Tibial nerve (tissue), 4 donors: ENCODE measurements at regions not wholly inside any gene's neighbourhood (a gene's known extent, or its start where the extent isn't known, plus 50 kb on each side); places are given as distances from the start of the nearest gene placed in this dataset.

Experiments used
- DNase-seq, 2 donors: peaks; one replicate each; pipeline ENCODE4 v3.0.0-alpha.2; 2019; ENCODE audit warnings: low spot score in 2 of 2
- H3K27ac ChIP-seq, 4 donors: fragments of 200-600 bp; sonication (generic) in 3 of 4; one replicate each; pipeline ENCODE4 v1.5.1; 2017 to 2019; ENCODE audit warnings: mild to moderate bottlenecking in 1 of 4
- H3K27me3 ChIP-seq, 2 donors: fragments of 200-600 bp; sonication (generic) in 1 of 2; one replicate each; pipeline versions ENCODE4 v1.5.1 to v1.6.0; 2017 to 2019
- H3K36me3 ChIP-seq, 3 donors: fragments of 200-600 bp; sonication (generic); one replicate each; pipeline ENCODE4 v1.5.1; 2018 to 2019
- H3K4me1 ChIP-seq, 4 donors: fragments of 200-600 bp; sonication (generic) in 3 of 4; one replicate each; pipeline ENCODE4 v1.5.1; 2017 to 2019
- H3K4me3 ChIP-seq, 4 donors: fragments of 200-600 bp; sonication (generic) in 3 of 4; one replicate each; pipeline ENCODE4 v1.5.1; 2017 to 2019; ENCODE audit warnings: mild to moderate bottlenecking in 1 of 4, moderate library complexity in 1 of 4
- H3K9me3 ChIP-seq, 4 donors: fragments of 200-600 bp; sonication (generic) in 3 of 4; one replicate each; pipeline ENCODE4 v1.5.1; 2017 to 2019
- EP300 ChIP-seq, 2 donors: sonication (generic); formaldehyde crosslinking; IDR thresholded peaks; one replicate each; pipeline ENCODE4 v1.6.1; 2017; ENCODE audit warnings: antibody characterized with exemption in 2 of 2, mild to moderate bottlenecking in 1 of 2
- POLR2A ChIP-seq, 2 donors: fragments of 450-650 bp; IDR thresholded peaks; one replicate each; pipeline ENCODE4 v1.6.1; 2017; ENCODE audit warnings: antibody characterized with exemption in 2 of 2, mild to moderate bottlenecking in 2 of 2, moderate library complexity in 2 of 2
- WGBS, 2 donors: methylation state at CpG; one replicate each; pipeline ENCODE4 v1.1.5; 2018; 5-methylcytosine and 5-hydroxymethylcytosine counted together
- TF ChIP-seq, protein P1 (sequence below), 5 experiments: fragments of 200-600 bp in 3 of 5; fragments of 450-650 bp in 2 of 5; sonication (generic) in 3 of 5; IDR thresholded peaks; one replicate each; pipeline ENCODE4 v1.5.1; 2016 to 2019; ENCODE audit warnings: antibody characterized with exemption in 5 of 5, mild to moderate bottlenecking in 3 of 5, moderate library complexity in 2 of 5

DNA sequence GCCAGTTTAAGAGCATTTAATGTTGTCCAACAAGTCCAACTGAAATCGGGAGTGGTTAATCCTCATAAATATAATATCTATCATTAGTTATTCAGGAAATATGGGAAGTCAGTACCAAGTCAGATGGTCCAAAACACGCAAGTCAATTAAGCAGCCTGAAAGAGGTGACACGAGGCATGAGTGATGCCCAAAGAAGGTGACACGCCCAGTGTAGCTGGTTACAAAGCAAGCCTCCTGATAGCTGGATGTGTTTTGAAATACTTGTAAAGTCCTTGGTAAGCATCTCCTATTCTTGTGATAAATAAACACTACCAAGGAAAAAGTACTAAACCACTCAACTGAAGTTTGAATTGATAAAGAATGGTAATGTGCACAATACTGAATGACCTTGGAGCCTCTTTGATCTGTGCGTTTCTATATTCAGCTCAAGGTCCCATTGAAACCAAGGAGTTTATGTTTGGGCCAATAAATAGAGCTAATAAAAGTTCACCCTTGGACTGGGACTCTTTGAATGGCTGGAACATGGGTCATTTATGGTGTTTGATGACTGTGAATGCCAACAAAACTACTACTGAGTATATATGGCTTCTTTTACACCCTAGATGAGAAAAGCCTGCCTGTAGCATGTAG is 93.2 kb upstream of the KLF3 start:
- Histone ChIP-seq H3K4me3 (no peak overlapping the region), H3K27ac (no peak overlapping the region), H3K4me1 (peaks cover 0 to 10% (median 4%) of the 10 kb centered on the region in 4 donors), H3K36me3 (no peaks in the 10 kb centered on the region), H3K27me3 (no peaks in the 10 kb centered on the region), H3K9me3 (no peaks in the 10 kb centered on the region)
- WGBS, 2 donors = 82 to 83% methylated on average over 5 of the region's 5 CpGs
- no peak for TF ChIP-seq EP300 (IDR thresholded peaks at IDR 0.05)
- TF ChIP-seq POLR2A (IDR thresholded peaks at IDR 0.05) = no peak
- TF ChIP-seq, protein P1, sequence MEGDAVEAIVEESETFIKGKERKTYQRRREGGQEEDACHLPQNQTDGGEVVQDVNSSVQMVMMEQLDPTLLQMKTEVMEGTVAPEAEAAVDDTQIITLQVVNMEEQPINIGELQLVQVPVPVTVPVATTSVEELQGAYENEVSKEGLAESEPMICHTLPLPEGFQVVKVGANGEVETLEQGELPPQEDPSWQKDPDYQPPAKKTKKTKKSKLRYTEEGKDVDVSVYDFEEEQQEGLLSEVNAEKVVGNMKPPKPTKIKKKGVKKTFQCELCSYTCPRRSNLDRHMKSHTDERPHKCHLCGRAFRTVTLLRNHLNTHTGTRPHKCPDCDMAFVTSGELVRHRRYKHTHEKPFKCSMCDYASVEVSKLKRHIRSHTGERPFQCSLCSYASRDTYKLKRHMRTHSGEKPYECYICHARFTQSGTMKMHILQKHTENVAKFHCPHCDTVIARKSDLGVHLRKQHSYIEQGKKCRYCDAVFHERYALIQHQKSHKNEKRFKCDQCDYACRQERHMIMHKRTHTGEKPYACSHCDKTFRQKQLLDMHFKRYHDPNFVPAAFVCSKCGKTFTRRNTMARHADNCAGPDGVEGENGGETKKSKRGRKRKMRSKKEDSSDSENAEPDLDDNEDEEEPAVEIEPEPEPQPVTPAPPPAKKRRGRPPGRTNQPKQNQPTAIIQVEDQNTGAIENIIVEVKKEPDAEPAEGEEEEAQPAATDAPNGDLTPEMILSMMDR (IDR thresholded peaks at IDR 0.05) = no peak
- DNase-seq = no peak

DNA sequence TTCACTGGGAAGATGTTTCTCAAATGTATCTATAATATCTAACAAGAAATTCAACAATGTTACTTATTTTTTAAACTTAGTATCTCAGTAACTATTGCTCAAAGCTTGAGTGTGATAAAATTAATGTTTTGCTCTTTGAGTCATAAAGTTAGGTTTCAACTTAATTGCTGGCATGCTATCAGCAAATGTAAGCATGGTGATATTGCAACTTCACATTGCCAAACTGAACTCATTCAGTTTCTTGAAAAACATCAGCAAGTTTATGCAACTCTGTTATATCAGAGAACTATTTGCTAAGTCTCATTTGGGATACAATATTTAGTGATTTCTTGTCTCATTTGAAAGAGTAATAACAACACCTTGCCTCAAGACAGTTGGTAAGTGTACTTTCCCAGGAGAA is 91.2 kb upstream of the KLF3 start:
- no peak for DNase-seq
- Histone ChIP-seq H3K27me3 (no peaks in the 10 kb centered on the region), H3K9me3 (no peaks in the 10 kb centered on the region), H3K4me1 (peaks cover 0 to 4% (median 2%) of the 10 kb centered on the region in 4 donors), H3K36me3 (no peaks in the 10 kb centered on the region), H3K4me3 (no peak overlapping the region), H3K27ac (no peak overlapping the region)
- TF ChIP-seq POLR2A (IDR thresholded peaks at IDR 0.05) (no peak), EP300 (IDR thresholded peaks at IDR 0.05) (no peak)
- TF ChIP-seq, protein P1 (IDR thresholded peaks at IDR 0.05) = no peak

DNA sequence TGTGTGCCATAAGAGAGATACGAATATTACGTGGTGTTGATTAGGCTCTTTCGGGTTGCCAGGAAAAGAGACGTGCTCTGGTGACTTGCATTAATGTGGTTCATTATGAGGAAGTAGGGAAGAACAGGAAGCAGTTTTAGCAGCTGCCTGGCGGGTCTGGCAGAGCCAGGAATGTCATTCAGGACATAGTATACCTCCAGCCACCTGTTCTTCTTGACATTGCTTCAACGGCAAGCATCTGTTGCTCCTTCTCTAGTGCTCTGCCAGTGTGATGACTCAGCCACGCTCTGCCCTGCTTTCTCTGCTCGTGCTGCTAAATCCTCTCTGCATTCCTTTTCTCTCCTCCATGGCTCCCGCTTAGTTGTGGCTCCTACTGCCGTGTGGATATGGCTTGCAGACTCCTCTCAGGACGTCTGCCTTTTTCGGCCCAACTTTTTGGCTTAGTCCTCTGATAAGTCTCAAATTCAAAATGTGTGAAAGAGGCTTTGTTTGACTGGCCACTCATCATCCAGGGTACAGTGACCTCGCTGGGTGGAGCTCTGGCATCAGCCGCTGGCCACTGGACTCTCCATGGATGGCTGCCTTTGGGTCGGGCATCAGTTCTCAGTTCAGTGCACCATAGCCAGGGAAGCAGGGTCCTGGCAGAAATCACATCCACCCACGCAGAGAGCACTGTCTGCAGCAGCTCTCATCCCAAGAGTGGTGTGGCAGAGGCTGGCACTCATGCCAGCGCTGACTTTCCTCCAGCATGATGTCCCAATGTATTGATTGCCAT is 89.3 kb upstream of the KLF3 start:
- Histone ChIP-seq H3K36me3 (no peaks in the 10 kb centered on the region), H3K4me3 (no peak overlapping the region), H3K27me3 (no peaks in the 10 kb centered on the region), H3K4me1 (peaks cover 0 to 4% (median 2%) of the 10 kb centered on the region in 4 donors), H3K27ac (no peak overlapping the region), H3K9me3 (no peaks in the 10 kb centered on the region)
- no peak for TF ChIP-seq POLR2A (IDR thresholded peaks at IDR 0.05)
- TF ChIP-seq, protein P1 (IDR thresholded peaks at IDR 0.05) = no peak
- no peak for TF ChIP-seq EP300 (IDR thresholded peaks at IDR 0.05)
- DNase-seq = no peak
- WGBS, 2 donors = 72 to 80% methylated on average over 17 of the region's 17 CpGs

DNA sequence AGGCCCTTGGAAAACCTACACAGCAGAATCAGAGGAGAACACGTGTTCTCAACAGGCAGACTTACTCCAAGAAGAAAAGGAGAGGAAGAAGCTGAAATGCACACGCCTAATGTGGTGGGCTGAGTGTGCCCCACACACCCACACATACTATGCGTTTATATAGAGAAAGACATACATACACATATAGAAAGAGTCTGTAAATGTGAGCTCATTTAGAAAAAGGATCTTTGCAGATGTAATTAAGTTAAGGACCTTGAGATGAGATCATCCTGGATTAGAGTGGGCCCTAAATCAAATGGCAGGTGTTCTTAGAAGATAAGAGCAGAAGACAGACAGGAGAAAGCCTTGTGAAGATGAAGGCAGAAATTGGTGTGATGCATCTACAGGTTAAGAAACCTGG is 87.2 kb upstream of the KLF3 start:
- H3K27me3 ChIP-seq = no peaks in the 10 kb centered on the region
- no peak overlapping the region for H3K4me3 ChIP-seq
- DNase-seq = no peak
- H3K9me3 ChIP-seq = no peaks in the 10 kb centered on the region
- peaks cover 0 to 4% (median 2%) of the 10 kb centered on the region in 4 donors for H3K4me1 ChIP-seq
- WGBS, 2 donors = 87 to 90% methylated on average over 3 of the region's 3 CpGs
- no peaks in the 10 kb centered on the region for H3K36me3 ChIP-seq
- no peak overlapping the region for H3K27ac ChIP-seq
- TF ChIP-seq, protein P1 (IDR thresholded peaks at IDR 0.05) = no peak
- TF ChIP-seq EP300 (IDR thresholded peaks at IDR 0.05) (no peak), POLR2A (IDR thresholded peaks at IDR 0.05) (no peak)

DNA sequence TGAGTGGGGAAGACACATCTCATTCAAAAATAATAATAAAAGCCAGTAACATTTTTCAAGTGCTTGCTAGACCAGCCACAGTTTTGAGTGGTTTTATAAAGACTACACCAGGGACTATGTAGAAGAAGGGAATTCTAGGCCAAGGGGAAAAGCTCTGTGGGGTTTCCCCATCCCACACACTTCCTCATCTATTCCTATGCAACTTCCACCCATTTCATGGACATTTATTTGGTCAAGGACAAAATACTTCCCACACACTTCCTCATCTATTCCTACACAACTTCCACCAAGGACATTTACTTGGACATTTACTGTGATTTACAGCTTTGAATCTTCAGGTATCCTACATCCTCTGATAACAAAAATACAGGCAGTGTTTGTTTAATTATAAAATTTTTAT is 86.5 kb upstream of the KLF3 start:
- Histone ChIP-seq H3K36me3 (no peaks in the 10 kb centered on the region), H3K4me3 (no peak overlapping the region), H3K27ac (no peak overlapping the region), H3K4me1 (peaks cover 0 to 4% (median 2%) of the 10 kb centered on the region in 4 donors), H3K9me3 (no peaks in the 10 kb centered on the region), H3K27me3 (no peaks in the 10 kb centered on the region)
- TF ChIP-seq, protein P1 (IDR thresholded peaks at IDR 0.05) = no peak
- TF ChIP-seq POLR2A (IDR thresholded peaks at IDR 0.05) (no peak), EP300 (IDR thresholded peaks at IDR 0.05) (no peak)
- no peak for DNase-seq
